ENCODE measurements at regions not wholly inside any gene's neighbourhood (a gene's known extent, or its start where the extent isn't known, plus 50 kb on each side); places are given as distances from the start of the nearest gene placed in this dataset.

- DNase-seq = no peak
- no peak for ATAC-seq
- intact Hi-C loops (cut with DNase I, micrococcal nuclease) = no loop called here
- Histone ChIP-seq H3K4me3 (no peak overlapping the region), H3K9me3 (no peaks in the 10 kb centered on the region), H3K36me3 (ENCODE audit: low read depth) (no peaks in the 10 kb centered on the region), H3K4me1 (ENCODE audit: low read depth) (no peaks in the 10 kb centered on the region)
- TF ChIP-seq, protein P1, sequence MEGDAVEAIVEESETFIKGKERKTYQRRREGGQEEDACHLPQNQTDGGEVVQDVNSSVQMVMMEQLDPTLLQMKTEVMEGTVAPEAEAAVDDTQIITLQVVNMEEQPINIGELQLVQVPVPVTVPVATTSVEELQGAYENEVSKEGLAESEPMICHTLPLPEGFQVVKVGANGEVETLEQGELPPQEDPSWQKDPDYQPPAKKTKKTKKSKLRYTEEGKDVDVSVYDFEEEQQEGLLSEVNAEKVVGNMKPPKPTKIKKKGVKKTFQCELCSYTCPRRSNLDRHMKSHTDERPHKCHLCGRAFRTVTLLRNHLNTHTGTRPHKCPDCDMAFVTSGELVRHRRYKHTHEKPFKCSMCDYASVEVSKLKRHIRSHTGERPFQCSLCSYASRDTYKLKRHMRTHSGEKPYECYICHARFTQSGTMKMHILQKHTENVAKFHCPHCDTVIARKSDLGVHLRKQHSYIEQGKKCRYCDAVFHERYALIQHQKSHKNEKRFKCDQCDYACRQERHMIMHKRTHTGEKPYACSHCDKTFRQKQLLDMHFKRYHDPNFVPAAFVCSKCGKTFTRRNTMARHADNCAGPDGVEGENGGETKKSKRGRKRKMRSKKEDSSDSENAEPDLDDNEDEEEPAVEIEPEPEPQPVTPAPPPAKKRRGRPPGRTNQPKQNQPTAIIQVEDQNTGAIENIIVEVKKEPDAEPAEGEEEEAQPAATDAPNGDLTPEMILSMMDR (IDR thresholded peaks at IDR 0.05) = no peak
These were observed 244.9 kb downstream of the SEMA3D start for GRCh38 chr7:84941936-84942335.

GRCh38 chr7:84941291-84941690 is 245.6 kb downstream of the SEMA3D start:
- TF ChIP-seq, protein P1 (IDR thresholded peaks at IDR 0.05) = no peak
- intact Hi-C loops (cut with DNase I, micrococcal nuclease) = no loop called here
- Histone ChIP-seq H3K4me1 (ENCODE audit: low read depth) (no peaks in the 10 kb centered on the region), H3K9me3 (no peaks in the 10 kb centered on the region), H3K4me3 (no peak overlapping the region), H3K36me3 (ENCODE audit: low read depth) (no peaks in the 10 kb centered on the region)
- DNase-seq (no peak), ATAC-seq (no peak)

- Histone ChIP-seq H3K36me3 (ENCODE audit: low read depth) (no peaks in the 10 kb centered on the region), H3K9me3 (no peaks in the 10 kb centered on the region), H3K4me1 (ENCODE audit: low read depth) (no peaks in the 10 kb centered on the region), H3K4me3 (no peak overlapping the region)
- TF ChIP-seq, protein P1 (IDR thresholded peaks at IDR 0.05) = no peak
- peak; percentile 10 for ATAC-seq
- intact Hi-C loops (cut with DNase I, micrococcal nuclease) = no loop called here
- no peak for DNase-seq
These were observed 247.0 kb downstream of the SEMA3D start for GRCh38 chr7:84939888-84940287.

DNA sequence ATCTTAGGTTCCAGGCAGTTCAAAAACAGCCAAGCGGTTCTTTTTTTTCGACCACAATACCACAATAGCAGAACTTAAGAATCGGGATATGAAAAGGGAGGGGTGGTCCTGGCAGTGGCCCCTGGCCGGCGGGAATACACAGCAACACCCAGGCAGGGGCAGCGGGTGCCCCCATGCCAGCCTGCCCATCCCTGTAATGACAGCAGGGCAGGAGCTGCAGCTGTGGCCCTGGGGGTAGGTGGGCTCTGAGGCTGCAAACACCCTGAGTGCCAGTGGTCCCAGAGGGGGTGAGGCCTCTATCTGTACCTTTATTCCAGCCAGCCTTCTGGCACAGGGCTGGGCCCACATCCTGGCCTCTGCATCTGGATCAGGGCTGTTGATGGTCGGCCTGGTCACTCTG is 247.4 kb downstream of the SEMA3D start:
- Histone ChIP-seq H3K4me1 (ENCODE audit: low read depth) (no peaks in the 10 kb centered on the region), H3K9me3 (no peaks in the 10 kb centered on the region), H3K36me3 (ENCODE audit: low read depth) (no peaks in the 10 kb centered on the region), H3K4me3 (no peak overlapping the region)
- TF ChIP-seq, protein P1 (IDR thresholded peaks at IDR 0.05) = no peak
- DNase-seq (no peak), ATAC-seq (no peak)
- intact Hi-C loops (cut with DNase I, micrococcal nuclease) = no loop called here

DNA sequence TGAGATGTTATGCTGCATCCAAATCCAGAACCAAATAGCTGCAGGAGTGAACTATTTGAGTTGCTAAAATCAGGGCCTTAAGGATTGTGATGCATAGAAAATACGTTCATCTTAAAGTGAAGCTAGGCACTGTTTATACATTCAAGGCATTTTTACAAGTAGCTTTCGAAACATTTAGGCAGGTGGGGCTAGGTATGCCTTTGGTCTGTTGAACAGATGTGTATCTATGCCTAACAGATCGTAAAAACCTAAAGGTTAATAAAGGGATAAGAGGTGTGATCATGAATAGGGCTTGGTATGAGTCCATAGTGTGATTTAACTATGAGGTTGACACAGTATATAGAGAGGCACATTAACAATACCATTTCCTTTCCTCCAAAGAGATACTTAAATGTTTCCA is 262.5 kb downstream of the SEMA3D start:
- Histone ChIP-seq H3K36me3 (ENCODE audit: low read depth) (no peaks in the 10 kb centered on the region), H3K9me3 (no peaks in the 10 kb centered on the region), H3K4me1 (ENCODE audit: low read depth) (no peaks in the 10 kb centered on the region), H3K4me3 (no peak overlapping the region)
- ATAC-seq (no peak), DNase-seq (no peak)
- intact Hi-C loops (cut with DNase I, micrococcal nuclease) = no loop called here
- TF ChIP-seq, protein P1 (IDR thresholded peaks at IDR 0.05) = no peak

GRCh38 chr7:84923348-84923747 is 263.5 kb downstream of the SEMA3D start:
- no peak overlapping the region for H3K4me3 ChIP-seq
- H3K4me1 ChIP-seq (ENCODE audit: low read depth) = no peaks in the 10 kb centered on the region
- ATAC-seq (no peak), DNase-seq (no peak)
- no peaks in the 10 kb centered on the region for H3K9me3 ChIP-seq
- TF ChIP-seq, protein P1 (IDR thresholded peaks at IDR 0.05) = no peak
- no peaks in the 10 kb centered on the region for H3K36me3 ChIP-seq (ENCODE audit: low read depth)
- intact Hi-C loops (cut with DNase I, micrococcal nuclease) = no loop called here

Measured in mucosa of descending colon (tissue), 3 donors.